GM12873 (cell line): ENCODE measurements at regions not wholly inside any gene's neighbourhood (a gene's known extent, or its start where the extent isn't known, plus 50 kb on each side); places are given as distances from the start of the nearest gene placed in this dataset.

ENCODE experiments used
- TF ChIP-seq, protein P1 (sequence below): IDR thresholded peaks from 2 replicates; pipeline ENCODE4 v1.5.1; 2012; ENCODE audit warnings: low read depth, mild to moderate bottlenecking, moderate library complexity, low read length, control low read depth; ENCODE audit not compliant: insufficient read depth; ENCODE audit errors: missing control alignments

DNA sequence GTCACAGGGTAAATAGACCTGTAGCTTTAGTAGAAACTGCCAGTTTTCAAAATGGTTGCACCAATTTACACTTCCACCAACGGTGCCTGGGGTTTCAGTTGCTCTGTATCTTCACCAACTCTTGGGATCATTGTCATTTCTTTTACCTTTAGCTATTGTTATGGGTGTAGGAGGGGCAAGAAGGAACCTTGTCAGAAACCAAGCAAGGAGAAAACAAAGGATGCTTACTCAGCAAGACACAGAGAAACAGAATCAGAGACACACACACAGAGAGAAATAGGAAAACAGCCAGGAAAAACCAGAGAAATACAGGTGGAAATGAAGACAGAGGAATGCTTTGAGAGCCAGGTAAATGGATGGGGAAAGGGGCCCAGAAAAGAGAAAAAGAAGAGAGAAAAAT lies 367.6 kb downstream of the MIAT start:
- TF ChIP-seq, protein P1, sequence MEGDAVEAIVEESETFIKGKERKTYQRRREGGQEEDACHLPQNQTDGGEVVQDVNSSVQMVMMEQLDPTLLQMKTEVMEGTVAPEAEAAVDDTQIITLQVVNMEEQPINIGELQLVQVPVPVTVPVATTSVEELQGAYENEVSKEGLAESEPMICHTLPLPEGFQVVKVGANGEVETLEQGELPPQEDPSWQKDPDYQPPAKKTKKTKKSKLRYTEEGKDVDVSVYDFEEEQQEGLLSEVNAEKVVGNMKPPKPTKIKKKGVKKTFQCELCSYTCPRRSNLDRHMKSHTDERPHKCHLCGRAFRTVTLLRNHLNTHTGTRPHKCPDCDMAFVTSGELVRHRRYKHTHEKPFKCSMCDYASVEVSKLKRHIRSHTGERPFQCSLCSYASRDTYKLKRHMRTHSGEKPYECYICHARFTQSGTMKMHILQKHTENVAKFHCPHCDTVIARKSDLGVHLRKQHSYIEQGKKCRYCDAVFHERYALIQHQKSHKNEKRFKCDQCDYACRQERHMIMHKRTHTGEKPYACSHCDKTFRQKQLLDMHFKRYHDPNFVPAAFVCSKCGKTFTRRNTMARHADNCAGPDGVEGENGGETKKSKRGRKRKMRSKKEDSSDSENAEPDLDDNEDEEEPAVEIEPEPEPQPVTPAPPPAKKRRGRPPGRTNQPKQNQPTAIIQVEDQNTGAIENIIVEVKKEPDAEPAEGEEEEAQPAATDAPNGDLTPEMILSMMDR = no peak

DNA sequence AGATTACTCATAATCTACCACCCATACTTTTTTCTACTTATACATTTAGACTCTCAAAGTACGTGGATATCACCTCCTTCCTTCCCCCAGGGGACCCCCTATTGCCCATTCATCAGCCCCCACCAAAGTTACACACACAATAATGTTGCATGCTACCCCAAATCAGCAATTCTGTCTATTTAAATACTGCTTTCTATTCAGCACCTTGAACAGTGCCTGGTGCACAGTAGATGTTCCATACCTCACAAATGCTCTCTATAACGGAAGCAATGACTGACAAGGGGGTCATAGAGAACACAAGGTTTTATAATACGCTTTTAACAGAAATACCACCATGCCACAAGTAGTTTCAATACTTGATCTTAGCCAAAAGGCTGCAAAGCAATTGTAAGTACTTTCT lies 370.7 kb downstream of the MIAT start:
- TF ChIP-seq, protein P1 = no peak

DNA sequence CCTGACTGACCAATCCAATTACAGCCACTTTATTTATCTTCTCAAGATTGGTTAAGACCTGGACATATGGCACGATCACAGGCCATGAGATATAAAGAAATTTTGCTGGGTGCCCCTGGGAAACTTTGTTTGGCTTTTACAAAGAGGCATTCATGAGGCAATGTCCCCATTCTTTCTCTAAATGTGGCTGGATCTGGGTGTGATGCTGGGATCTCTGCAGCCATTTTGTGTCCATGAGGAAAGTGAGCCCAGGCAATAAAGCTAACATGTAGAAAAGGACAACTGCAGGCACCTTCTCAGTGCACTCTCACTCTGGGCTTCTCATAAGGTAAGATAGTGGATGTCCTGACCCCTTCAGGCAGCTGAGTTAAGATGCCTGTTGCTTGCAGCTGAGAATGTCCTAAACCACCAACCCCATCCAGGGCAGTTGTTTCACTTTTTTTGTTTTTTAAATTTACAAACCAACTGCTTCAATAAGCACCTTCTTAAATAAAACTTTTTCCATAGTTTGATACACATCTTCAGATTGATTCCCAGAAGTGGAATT lies 372.3 kb downstream of the MIAT start:
- TF ChIP-seq, protein P1 = no peak

DNA sequence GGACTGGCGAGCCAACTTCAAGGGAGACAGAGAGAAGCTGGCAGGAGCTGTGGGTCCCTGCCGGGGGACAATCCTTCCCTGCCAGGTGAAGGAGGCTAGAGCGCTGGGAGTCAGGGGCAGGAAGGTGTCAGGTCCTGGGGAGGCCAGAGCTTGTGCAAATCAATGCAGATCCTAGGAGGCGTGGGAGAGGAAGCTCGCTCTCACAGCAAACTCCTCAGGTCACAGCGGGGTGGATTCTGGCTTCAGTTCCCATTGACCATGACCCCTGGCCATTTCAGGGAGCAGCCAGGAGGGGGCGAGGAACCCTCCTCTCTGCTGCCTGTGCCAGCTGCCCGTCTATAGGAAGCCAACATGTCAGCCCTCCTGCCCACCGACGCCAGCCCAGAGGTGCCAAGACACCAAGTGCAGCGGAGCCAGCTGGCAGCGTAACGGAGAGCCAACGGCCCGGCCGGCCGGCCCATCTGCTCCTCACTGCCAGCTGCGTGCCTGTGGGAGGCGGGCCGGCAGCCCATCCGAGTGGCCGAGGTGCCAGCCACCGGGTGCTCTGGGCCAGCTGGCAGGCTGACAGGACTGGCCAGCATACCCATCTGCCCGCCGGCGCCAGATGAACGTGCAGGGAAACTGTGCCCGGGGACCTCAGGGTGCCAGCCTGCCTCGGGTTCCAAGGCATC lies 374.8 kb downstream of the MIAT start:
- TF ChIP-seq, protein P1 = peak; percentile 28

DNA sequence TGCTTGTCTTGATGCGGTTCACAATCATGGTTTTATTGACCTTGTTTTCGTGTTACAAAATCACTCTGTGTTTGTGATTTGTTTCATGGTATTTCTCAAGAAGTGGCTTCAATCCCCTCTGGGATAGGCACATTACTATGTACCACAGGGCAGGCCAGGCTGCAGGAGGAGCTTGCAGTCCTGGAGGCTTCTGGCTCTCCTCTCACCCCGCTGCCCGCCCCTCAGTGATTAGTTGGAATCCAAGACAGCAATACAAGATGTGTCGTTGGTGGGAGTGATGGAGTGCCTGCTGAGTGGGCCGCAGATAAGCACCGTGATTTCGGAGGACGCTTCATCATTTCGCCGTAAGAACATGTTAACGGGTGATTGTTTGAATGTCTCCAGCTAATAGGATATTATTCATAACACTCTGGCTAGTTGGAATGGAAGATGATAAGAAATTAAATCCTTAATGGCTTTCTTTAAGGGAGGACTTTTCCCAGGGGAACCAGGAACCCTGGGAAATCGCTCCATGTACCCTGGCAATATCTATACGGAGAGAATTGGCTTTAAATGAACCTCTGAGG lies 384.4 kb downstream of the MIAT start:
- TF ChIP-seq, protein P1 = no peak

DNA sequence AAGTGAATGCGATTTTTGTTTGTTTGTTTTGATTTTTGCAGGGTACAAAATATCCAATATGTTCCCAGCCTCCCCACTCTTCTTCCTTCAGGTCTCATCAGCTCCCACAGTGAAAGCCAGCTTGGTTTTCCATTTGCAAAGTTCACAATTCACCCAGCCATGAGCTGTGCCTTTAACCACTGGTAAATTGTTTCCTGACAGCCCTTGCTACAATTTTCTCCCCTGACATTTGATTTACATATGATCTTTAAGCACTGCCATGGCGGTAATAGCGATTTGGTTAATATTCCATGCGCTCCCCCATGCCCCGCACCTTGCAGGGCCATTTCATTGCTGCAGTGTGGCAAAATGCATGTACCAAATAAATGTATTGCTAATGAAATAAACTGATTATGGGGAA lies 385.9 kb downstream of the MIAT start:
- TF ChIP-seq, protein P1 = no peak

DNA sequence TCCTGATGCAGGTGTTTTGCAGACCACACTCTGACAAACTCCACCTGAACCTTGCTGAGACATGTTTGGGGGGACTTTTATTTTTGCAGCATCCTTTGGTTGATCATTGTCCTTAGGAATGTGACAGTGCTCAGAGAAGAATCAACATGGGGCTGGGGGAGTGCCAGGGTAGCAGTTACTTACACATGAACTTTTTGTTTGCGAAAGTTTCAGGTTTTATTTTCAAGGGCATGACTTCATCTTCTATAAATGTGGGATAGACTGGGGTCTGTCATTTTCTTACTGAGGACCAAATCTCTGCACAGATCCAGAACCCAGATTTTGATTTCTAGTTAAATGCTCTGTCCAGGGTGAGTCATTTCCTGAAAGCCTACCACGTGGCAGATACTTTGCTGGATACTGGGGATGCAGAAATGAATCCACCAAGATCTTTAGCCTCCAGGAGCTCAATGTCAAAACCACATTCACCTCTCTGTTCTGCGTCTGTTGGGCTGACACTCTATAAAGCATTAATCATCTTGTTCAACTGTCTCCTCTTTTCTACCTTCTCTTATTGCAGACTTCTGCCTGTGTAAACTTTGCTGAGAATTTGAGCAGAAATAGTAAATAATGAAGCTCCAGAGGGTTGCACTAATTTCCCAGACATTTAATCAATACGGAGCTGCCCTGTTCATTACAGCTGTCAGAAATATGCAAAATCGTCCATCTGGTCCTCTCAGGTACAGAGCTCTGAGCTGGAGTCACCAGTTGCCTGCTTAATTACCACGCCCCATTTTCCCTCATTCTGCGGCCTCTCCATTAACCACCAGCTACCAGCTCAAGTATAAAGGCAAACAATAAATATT lies 387.9 kb downstream of the MIAT start:
- TF ChIP-seq, protein P1 = no peak
